Smooth muscle cell (in vitro differentiated cells): ENCODE measurements at regions not wholly inside any gene's neighbourhood (a gene's known extent, or its start where the extent isn't known, plus 50 kb on each side); places are given as distances from the start of the nearest gene placed in this dataset.
"Not testable (repeated sequence)": the region's sequence is repeated elsewhere in the genome, so short reads cannot be mapped to it uniquely, and the experiment has no call there.

Experiments used
- DNase-seq: peaks from one replicate; lab custom pipeline; 2025; ENCODE audit not compliant: unreplicated experiment; lab: John Stamatoyannopoulos, UW
- H2AFZ ChIP-seq: fragments of 200-600 bp; sonication (generic); 2 replicates; pipeline ENCODE4 v1.6.0; 2016; ENCODE audit warnings: antibody characterized with exemption, low read depth, mild to moderate bottlenecking
- H3F3A ChIP-seq: fragments of 200-600 bp; sonication (generic); 2 replicates; pipeline ENCODE4 v1.6.0; 2017; ENCODE audit warnings: antibody characterized with exemption, low read depth
- H3K27ac ChIP-seq: fragments of 200-600 bp; sonication (generic); 2 replicates; pipeline ENCODE4 v1.5.1; 2016; ENCODE audit warnings: low read depth, mild to moderate bottlenecking
- H3K27me3 ChIP-seq: fragments of 200-600 bp; sonication (generic); 2 replicates; pipeline ENCODE4 v1.6.1; 2016; ENCODE audit warnings: low read depth, mild to moderate bottlenecking
- H3K36me3 ChIP-seq: fragments of 200-600 bp; sonication (generic); 2 replicates; pipeline ENCODE4 v1.5.1; 2016; ENCODE audit warnings: low read depth
- H3K4me1 ChIP-seq: fragments of 200-600 bp; sonication (generic); 2 replicates; pipeline ENCODE4 v1.5.1; 2016; ENCODE audit warnings: low read depth
- H3K4me2 ChIP-seq: fragments of 200-600 bp; sonication (generic); 2 replicates; pipeline ENCODE4 v1.6.0; 2016; ENCODE audit warnings: mild to moderate bottlenecking
- H3K4me3 ChIP-seq: fragments of 200-600 bp; sonication (generic); 2 replicates; pipeline ENCODE4 v1.5.1; 2016; ENCODE audit warnings: mild to moderate bottlenecking
- H3K79me2 ChIP-seq: fragments of 200-600 bp; sonication (generic); 2 replicates; pipeline ENCODE4 v1.6.0; 2016; ENCODE audit warnings: low read depth, mild to moderate bottlenecking
- H3K9ac ChIP-seq: fragments of 200-600 bp; sonication (generic); 2 replicates; pipeline ENCODE4 v1.6.0; 2016; ENCODE audit warnings: low read depth
- H3K9me3 ChIP-seq: fragments of 200-600 bp; sonication (generic); replicated peaks from 2 replicates; pipeline ENCODE4 v1.5.1; 2016; ENCODE audit warnings: low read depth
- H4K20me1 ChIP-seq: fragments of 200-600 bp; sonication (generic); 2 replicates; pipeline ENCODE4 v1.6.0; 2016; ENCODE audit warnings: low read depth
- WGBS: methylation state at CpG from one replicate; pipeline ENCODE4 v1.1.7; 2016; ENCODE audit warnings: low lambda C conversion rate; 5-methylcytosine and 5-hydroxymethylcytosine counted together
- TF ChIP-seq, protein P1 (sequence below): fragments of 200-600 bp; sonication (generic); IDR thresholded peaks from 2 replicates; pipeline ENCODE4 v1.5.1; 2017; ENCODE audit warnings: borderline replicate concordance, mild to moderate bottlenecking, antibody characterized with exemption; ENCODE audit not compliant: insufficient read depth, poor library complexity, severe bottlenecking

DNA sequence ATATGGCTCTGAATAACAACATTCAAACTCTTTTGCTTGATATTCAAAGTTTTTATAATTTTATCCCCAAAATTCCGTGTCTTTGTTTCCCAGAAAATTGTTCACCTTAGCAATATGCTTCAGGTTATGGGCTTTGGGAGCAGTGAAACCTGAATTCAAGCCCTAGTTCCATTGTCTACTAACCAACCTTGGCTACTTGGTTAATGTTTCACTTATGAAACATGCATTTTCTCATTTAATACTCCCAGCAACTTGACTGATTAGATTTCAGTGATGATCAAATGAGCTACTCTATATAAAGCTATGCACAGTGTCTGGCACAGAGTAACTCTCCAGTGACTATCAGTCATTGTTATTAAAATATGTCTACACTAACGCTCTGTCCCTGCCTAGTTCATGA lies 192.2 kb upstream of the TENT5A start:
- WGBS, result 96% methylated on average over 2 of the region's 2 CpGs
- H2AFZ ChIP-seq, result no peak overlapping the region
- TF ChIP-seq, protein P1, sequence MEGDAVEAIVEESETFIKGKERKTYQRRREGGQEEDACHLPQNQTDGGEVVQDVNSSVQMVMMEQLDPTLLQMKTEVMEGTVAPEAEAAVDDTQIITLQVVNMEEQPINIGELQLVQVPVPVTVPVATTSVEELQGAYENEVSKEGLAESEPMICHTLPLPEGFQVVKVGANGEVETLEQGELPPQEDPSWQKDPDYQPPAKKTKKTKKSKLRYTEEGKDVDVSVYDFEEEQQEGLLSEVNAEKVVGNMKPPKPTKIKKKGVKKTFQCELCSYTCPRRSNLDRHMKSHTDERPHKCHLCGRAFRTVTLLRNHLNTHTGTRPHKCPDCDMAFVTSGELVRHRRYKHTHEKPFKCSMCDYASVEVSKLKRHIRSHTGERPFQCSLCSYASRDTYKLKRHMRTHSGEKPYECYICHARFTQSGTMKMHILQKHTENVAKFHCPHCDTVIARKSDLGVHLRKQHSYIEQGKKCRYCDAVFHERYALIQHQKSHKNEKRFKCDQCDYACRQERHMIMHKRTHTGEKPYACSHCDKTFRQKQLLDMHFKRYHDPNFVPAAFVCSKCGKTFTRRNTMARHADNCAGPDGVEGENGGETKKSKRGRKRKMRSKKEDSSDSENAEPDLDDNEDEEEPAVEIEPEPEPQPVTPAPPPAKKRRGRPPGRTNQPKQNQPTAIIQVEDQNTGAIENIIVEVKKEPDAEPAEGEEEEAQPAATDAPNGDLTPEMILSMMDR, result no peak

DNA sequence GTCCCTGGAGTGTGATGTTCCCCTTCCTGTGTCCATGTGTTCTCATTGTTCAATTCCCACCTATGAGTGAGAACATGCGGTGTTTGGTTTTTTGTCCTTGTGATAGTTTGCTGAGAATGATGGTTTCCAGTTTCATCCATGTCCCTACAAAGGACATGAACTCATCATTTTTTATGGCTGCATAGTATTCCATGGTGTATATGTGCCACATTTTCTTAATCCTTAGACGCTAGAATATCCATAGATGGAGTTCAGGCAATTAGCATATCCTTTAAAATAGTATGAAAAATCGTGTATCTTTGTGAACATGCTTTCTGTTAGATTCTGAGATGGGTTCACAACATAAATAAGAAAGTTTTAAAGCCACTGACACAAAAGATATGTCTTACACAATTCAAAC lies 190.4 kb upstream of the TENT5A start:
- H3K9ac ChIP-seq, H3K79me2 ChIP-seq, H3K36me3 ChIP-seq, H2AFZ ChIP-seq, H3K4me3 ChIP-seq, H3K27me3 ChIP-seq, H3K4me2 ChIP-seq, H3K9me3 ChIP-seq, H3K27ac ChIP-seq, H4K20me1 ChIP-seq, DNase-seq: not testable (repeated sequence)
- Histone ChIP-seq H3F3A (peaks cover 22% of the 10 kb centered on the region), H3K4me1 (peaks cover 29% of the 10 kb centered on the region)
- 92% methylated on average over 3 of the region's 3 CpGs for WGBS

More for the DNA sequence above, 192.2 kb upstream of the TENT5A start:
- Histone ChIP-seq H3K36me3 (no peaks in the 10 kb centered on the region), H3F3A (peaks cover 17% of the 10 kb centered on the region), H3K27me3 (no peaks in the 10 kb centered on the region), H3K4me3 (no peak overlapping the region), H3K4me2 (no peak overlapping the region), H3K27ac (peak overlapping the region; percentile 23), H3K9me3 (no peaks in the 10 kb centered on the region), H3K79me2 (no peaks in the 10 kb centered on the region), H4K20me1 (no peaks in the 10 kb centered on the region), H3K9ac (no peak overlapping the region), H3K4me1 (peaks cover 20% of the 10 kb centered on the region)
- DNase-seq, result no peak

DNA sequence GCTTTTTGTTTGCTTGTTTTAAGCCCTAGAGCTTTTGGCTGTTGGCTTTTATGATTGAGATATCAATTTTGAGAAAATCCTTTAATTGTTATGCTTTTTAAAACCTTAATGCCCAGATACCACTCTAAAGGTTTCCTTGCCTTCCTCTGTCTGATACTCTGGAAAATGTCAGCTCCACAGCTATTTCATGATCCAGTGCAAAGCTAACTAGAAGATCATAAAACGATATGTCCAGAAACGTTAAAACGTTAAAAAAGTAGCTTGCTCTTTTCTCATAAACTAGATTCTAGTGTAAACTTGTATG lies 189.5 kb upstream of the TENT5A start:
- peak overlapping the region; percentile 95 for H3K27ac ChIP-seq
- H4K20me1 ChIP-seq, result no peaks in the 10 kb centered on the region
- peaks cover 37% of the 10 kb centered on the region for H3K4me1 ChIP-seq
- no peaks in the 10 kb centered on the region for H3K36me3 ChIP-seq
- peak overlapping the region; percentile 44 for H2AFZ ChIP-seq
- no peaks in the 10 kb centered on the region for H3K27me3 ChIP-seq
- H3F3A ChIP-seq, result peaks cover 22% of the 10 kb centered on the region
- peak overlapping the region; percentile 32 for H3K4me2 ChIP-seq
- TF ChIP-seq, protein P1, result no peak
- no peaks in the 10 kb centered on the region for H3K79me2 ChIP-seq
- H3K9me3 ChIP-seq, result no peaks in the 10 kb centered on the region
- H3K4me3 ChIP-seq, result no peak overlapping the region
- no peak overlapping the region for H3K9ac ChIP-seq
- 9% methylated on average over 3 of the region's 3 CpGs for WGBS
- no peak for DNase-seq

DNA sequence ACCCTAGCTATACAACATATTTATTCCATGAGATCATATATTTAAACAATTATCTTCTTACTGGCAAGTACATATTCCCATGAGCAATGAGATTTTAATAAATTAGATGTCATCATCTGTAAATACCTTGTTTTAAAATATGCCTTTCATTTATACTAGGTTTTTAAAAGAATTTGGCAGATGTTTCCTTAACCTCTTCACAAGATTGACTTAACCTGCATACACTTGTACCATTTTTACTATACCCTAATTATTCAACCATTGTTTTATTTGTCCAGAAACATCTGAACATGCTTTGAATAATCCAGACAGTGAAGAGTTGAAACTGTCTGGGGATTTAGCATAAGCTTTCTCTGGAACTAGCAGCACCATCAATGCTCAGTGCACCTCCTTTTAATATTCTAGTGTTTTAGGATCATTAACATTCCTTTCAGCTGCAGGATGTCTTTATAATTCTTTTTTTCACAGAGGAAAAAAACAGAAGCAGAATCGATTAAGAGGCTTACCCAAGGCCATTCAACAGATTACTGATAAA lies 188.0 kb upstream of the TENT5A start:
- H3K27me3 ChIP-seq, result no peaks in the 10 kb centered on the region
- H3K27ac ChIP-seq, result peak overlapping the region; percentile 95
- peak overlapping the region; percentile 70 for H3K4me2 ChIP-seq
- H3K79me2 ChIP-seq, result no peaks in the 10 kb centered on the region
- H3K9ac ChIP-seq, result peak overlapping the region; percentile 87
- H3K9me3 ChIP-seq, result no peaks in the 10 kb centered on the region
- no peaks in the 10 kb centered on the region for H4K20me1 ChIP-seq
- H3K4me1 ChIP-seq, result peaks cover 35% of the 10 kb centered on the region
- H2AFZ ChIP-seq, result no peak overlapping the region
- TF ChIP-seq, protein P1, result no peak
- H3F3A ChIP-seq, result peaks cover 31% of the 10 kb centered on the region
- DNase-seq, result no peak
- H3K4me3 ChIP-seq, result no peak overlapping the region
- 38% methylated on average over 1 of the region's 1 CpG for WGBS
- no peaks in the 10 kb centered on the region for H3K36me3 ChIP-seq
